CD1c-positive myeloid dendritic cell (primary cell): ENCODE measurements at regions not wholly inside any gene's neighbourhood (a gene's known extent, or its start where the extent isn't known, plus 50 kb on each side); places are given as distances from the start of the nearest gene placed in this dataset.

Source experiments
- DNase-seq: peaks from one replicate; pipeline ENCODE4 v3.0.0-alpha.2; 2016; ENCODE audit errors: extremely low spot score

- no peak for DNase-seq
Measured at GRCh38 chr14:101357038-101357437, 204.3 kb upstream of the DIO3 start.

- DNase-seq = no peak
Measured at GRCh38 chr14:101357559-101358319, 203.6 kb upstream of the DIO3 start.

GRCh38 chr14:101358320-101359125 lies 202.8 kb upstream of the DIO3 start:
- no peak for DNase-seq

GRCh38 chr14:101359221-101360053 lies 201.9 kb upstream of the DIO3 start:
- DNase-seq = no peak

- no peak for DNase-seq
Measured at GRCh38 chr14:101360054-101360911, 201.0 kb upstream of the DIO3 start.

- DNase-seq = no peak
Measured at GRCh38 chr14:101361044-101361443, 200.3 kb upstream of the DIO3 start.

- no peak for DNase-seq
Measured at GRCh38 chr14:101361451-101362433, 199.6 kb upstream of the DIO3 start.

- no peak for DNase-seq
Measured at GRCh38 chr14:101362529-101363260, 198.6 kb upstream of the DIO3 start.

- DNase-seq = no peak
Measured at GRCh38 chr14:101363261-101363555, 198.1 kb upstream of the DIO3 start.

- no peak for DNase-seq
Measured at GRCh38 chr14:101363880-101364391, 197.4 kb upstream of the DIO3 start.

GRCh38 chr14:101364503-101365328 lies 196.6 kb upstream of the DIO3 start:
- no peak for DNase-seq

GRCh38 chr14:101365329-101366158 lies 195.8 kb upstream of the DIO3 start:
- DNase-seq = no peak

- DNase-seq = no peak
Measured at GRCh38 chr14:101367421-101368261, 193.7 kb upstream of the DIO3 start.

GRCh38 chr14:101368629-101369028 lies 192.7 kb upstream of the DIO3 start:
- DNase-seq = no peak

GRCh38 chr14:101369194-101369915 lies 191.9 kb upstream of the DIO3 start:
- DNase-seq = no peak
